KOPT-K1 (cell line): ENCODE measurements at regions not wholly inside any gene's neighbourhood (a gene's known extent, or its start where the extent isn't known, plus 50 kb on each side); places are given as distances from the start of the nearest gene placed in this dataset.

Source experiments
- H3K27ac ChIP-seq: fragments of 200-600 bp; sonication (generic); 2 replicates; pipeline ENCODE4 v1.5.1; 2016; ENCODE audit warnings: antibody characterized with exemption, mild to moderate bottlenecking, low read depth, low read length; ENCODE audit not compliant: poor library complexity, severe bottlenecking
- H3K36me3 ChIP-seq: fragments of 200-600 bp; sonication (generic); 2 replicates; pipeline ENCODE4 v1.5.1; 2017; ENCODE audit warnings: antibody characterized with exemption, mild to moderate bottlenecking, low read length, moderate library complexity; ENCODE audit not compliant: insufficient read depth
- H3K9me3 ChIP-seq: fragments of 200-600 bp; sonication (generic); 2 replicates; pipeline ENCODE4 v1.5.1; 2017; ENCODE audit warnings: antibody characterized with exemption, low read length, mild to moderate bottlenecking; ENCODE audit not compliant: insufficient read depth, poor library complexity, severe bottlenecking

DNA sequence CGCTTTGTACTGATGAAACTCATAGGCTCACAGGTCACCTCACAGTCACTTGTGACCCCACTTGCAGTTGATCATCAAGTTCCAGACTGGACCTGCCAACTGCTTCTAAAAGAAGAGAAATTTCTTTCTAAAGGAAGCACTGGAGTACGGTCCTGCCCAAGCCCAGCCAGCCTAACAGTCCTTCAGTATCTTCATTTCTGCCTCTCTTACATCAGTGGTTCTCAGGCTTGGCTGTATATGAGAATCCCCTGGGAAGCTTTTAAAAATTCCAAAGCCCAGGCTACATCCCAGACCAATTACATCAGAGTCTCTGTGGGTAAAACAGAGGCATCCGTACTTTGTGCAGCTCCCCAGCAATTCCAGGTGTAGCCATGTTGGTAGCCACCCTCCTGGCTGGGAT is 282.1 kb downstream of the NFIB start:
- Histone ChIP-seq H3K36me3 (no peaks in the 10 kb centered on the region), H3K9me3 (no peaks in the 10 kb centered on the region), H3K27ac (no peak overlapping the region)

DNA sequence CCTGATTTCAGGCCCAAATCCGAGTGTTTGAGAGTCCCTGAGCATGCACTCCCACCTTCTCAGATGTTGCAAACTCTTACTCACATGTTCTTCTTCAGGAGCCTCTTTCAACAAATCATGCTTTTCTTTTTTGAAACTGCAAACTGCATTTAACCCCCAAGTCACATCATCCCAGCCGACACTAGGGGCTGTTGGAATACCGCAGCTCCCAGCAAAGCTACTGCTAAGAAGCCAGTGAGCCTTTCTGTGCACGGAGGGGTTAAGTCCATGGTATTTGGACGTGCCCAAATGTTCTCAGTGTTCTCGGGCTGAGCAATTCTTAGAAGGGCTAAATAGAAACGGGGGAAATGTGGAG is 282.9 kb downstream of the NFIB start:
- Histone ChIP-seq H3K27ac (no peak overlapping the region), H3K36me3 (no peaks in the 10 kb centered on the region), H3K9me3 (no peaks in the 10 kb centered on the region)

GRCh38 chr9:14030375-14031059 is 283.4 kb downstream of the NFIB start:
- no peaks in the 10 kb centered on the region for H3K36me3 ChIP-seq
- no peak overlapping the region for H3K27ac ChIP-seq
- no peaks in the 10 kb centered on the region for H3K9me3 ChIP-seq

GRCh38 chr9:14029806-14030374 is 284.1 kb downstream of the NFIB start:
- no peaks in the 10 kb centered on the region for H3K36me3 ChIP-seq
- no peak overlapping the region for H3K27ac ChIP-seq
- H3K9me3 ChIP-seq: no peaks in the 10 kb centered on the region

DNA sequence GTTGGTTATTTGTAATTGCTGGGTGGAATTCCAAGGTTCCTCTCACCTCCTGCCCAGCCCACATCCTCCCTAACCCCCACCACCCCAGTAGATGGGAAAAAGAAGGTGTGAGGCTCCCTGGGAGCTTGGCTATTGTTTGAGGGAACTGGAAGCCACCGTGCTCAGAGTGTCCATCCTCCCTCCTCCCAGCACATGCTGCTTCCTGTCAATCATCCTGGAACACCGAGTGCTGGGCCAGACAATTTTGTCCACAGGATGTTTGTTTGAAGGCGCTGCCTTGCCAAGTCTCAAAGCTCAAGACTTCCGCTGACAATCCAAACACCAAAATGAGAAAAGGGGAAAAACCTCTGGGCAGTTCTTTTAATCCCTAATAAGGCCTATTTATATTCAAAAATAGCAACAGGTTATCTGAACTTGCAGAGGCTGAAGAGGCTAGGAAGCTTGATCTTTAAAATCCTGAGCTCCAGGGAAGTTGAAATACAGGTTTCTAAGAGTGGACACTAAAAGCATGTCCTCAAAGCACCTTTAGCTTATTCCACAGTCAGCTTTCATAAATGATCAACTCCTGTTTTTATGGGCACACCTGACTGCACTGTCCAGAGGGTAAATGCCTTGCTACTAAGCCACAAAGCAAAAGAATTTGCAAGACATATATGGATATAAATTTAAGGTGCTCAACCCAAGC is 286.7 kb downstream of the NFIB start:
- Histone ChIP-seq H3K36me3 (no peaks in the 10 kb centered on the region), H3K9me3 (no peaks in the 10 kb centered on the region), H3K27ac (no peak overlapping the region)

- Histone ChIP-seq H3K36me3 (no peaks in the 10 kb centered on the region), H3K27ac (no peak overlapping the region), H3K9me3 (no peaks in the 10 kb centered on the region)
Observed at GRCh38 chr9:14025741-14026140, 288.2 kb downstream of the NFIB start.

DNA sequence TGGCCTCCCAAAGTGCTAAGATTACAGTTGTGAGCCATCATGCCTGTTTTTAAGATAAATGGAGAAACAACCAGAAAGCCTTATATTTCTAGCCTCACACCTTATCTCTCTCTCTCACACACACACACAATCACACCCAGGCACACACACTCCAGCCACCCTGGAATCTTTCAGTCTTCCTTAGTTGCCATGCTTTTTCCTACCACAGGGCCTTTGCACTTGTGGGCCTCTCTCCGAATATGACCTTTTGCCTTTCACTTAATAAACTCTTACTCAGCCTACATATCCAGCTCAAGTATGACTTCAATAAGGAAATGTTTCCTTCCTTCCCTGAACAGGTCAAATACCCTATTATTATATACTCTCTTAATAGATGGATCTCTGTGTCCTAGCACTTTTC is 290.7 kb downstream of the NFIB start:
- Histone ChIP-seq H3K27ac (no peak overlapping the region), H3K9me3 (no peaks in the 10 kb centered on the region), H3K36me3 (no peaks in the 10 kb centered on the region)

- no peaks in the 10 kb centered on the region for H3K9me3 ChIP-seq
- H3K27ac ChIP-seq: no peak overlapping the region
- H3K36me3 ChIP-seq: no peaks in the 10 kb centered on the region
Observed at GRCh38 chr9:14021871-14022525, 291.9 kb downstream of the NFIB start.

DNA sequence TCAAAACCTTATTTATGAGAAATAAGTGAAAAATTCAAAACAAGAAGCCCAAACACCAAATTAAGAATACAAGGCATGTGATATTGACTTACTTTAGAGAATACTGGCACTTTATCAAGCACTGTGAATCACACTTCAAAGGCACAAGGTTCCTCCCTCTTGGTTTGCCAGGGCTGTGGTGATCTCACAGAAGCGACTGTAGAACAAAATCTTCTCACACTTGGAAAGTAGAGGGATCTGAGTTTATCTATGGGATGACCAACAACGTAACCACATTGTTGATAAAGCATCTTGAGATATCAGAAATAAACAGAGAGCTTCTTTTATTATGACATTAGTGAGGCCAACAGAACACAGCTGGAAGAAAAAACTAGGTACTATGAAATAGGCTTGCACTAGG is 295.9 kb downstream of the NFIB start:
- Histone ChIP-seq H3K9me3 (no peaks in the 10 kb centered on the region), H3K27ac (no peak overlapping the region), H3K36me3 (no peaks in the 10 kb centered on the region)

DNA sequence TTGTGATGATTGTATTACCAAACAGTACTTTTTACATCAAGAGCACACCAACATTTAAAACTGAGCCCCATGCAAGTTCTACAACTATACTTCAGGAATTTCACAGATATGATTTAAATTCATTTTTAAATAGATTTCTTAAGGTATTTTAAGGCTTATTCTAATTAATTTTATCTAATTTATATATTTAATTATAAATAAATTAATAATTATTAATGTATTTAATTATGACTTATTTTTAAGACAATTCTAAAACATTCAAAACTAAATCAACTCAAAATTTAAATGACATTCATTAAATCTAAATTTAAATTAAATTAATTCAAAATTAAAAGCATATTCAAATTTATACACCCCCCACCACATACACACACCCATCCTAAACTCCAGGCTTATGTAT is 299.2 kb downstream of the NFIB start:
- Histone ChIP-seq H3K27ac (no peak overlapping the region), H3K9me3 (no peaks in the 10 kb centered on the region)

DNA sequence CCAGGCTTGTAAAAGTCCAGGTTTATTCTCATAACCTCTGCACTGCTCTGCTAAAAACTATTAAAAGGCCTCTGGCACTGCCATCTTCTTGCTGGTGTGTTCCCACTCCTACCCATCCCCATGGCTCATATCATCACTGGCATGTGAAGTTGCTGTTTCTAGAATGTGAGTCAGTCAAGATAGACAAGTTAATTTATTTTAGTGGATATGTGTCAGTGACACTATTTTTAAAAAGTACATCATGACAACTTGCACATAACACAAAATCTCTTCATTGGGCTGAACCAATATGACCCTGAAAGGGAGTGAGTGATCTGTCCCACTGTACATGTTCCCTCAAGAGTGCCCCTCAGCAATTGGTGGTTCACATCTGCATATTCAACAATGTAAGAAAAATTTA is 299.7 kb downstream of the NFIB start:
- no peak overlapping the region for H3K27ac ChIP-seq
- no peaks in the 10 kb centered on the region for H3K9me3 ChIP-seq
- H3K36me3 ChIP-seq: no peaks in the 10 kb centered on the region

More for the DNA sequence above, 299.2 kb downstream of the NFIB start:
- no peaks in the 10 kb centered on the region for H3K36me3 ChIP-seq

DNA sequence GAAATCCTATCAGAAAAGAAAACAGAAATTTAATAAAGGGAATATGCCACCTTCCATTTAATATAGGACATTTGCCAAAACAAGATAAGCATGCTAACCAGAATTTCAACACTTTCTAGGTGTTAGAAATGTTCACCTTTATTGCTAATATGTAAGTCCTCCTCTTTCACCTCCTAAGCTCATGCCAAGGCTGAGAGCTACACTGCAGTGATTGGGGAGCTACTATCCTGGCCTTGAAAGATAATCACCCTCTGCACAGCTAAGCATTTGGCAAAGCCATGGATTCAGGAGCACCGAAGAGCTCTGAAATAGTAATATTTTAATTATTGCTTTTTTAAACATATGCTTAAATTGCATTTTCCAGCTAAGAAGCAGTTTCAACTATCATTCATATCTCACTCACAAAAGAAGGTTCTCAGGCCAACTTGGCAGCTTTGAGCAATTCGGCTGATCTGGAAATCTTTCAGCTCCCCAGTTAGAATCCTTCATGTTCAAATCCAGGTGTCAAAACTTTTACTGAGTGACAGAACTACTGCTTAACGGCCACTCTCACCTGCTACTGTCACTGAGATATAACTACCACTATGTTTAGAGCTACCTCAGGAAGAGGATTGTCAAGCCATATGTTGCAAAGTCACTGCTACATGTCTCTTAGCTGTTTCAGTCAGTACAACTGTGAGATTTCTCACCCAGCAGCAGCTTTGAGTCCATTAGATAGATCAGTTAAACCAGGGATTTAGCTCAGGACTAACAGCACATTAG is 302.0 kb downstream of the NFIB start:
- Histone ChIP-seq H3K9me3 (no peaks in the 10 kb centered on the region), H3K27ac (no peak overlapping the region), H3K36me3 (no peaks in the 10 kb centered on the region)

GRCh38 chr9:14007190-14007769 is 306.7 kb downstream of the NFIB start:
- Histone ChIP-seq H3K27ac (no peak overlapping the region), H3K9me3 (no peaks in the 10 kb centered on the region), H3K36me3 (no peaks in the 10 kb centered on the region)

DNA sequence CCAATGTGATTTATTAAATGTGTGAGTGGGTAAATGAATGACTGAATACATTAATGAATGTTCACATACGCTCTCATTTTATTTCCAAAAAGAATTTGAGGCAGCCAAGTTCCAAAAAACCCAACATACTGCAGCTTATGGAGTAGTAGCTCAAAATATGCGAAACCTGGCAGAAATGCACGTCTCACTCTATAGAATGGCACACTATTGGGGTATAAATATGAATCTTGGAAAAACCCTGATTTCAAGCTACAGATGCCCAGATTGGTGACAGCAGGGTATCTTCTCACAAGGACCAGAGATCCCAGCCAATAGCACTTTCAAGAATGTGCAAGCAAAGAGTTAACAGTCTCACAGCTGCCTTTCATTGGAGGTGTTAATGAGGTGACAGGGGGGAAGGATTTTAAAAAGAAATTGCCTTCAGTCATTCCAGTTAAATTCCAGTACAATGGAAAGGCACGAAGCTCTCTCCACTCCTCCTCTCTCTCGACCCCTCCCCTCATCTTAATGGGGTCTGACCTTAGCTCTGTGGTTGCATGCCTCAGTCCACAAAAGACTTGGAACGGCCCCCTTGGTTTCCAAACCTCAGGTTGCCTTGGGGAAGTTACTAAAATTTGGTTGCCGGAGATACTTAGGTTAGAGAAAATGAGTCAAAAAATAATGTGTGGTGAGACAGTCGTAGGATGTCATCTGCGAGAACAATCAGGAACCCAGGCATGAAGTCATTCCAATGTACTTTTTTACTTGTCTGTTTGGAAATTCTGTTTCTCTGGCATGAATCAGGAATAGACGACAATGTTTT is 307.4 kb downstream of the NFIB start:
- Histone ChIP-seq H3K9me3 (no peaks in the 10 kb centered on the region), H3K36me3 (no peaks in the 10 kb centered on the region), H3K27ac (no peak overlapping the region)
